BJ (cell line): ENCODE measurements at regions not wholly inside any gene's neighbourhood (a gene's known extent, or its start where the extent isn't known, plus 50 kb on each side); places are given as distances from the start of the nearest gene placed in this dataset.
"Not testable (repeated sequence)": the region's sequence is repeated elsewhere in the genome, so short reads cannot be mapped to it uniquely, and the experiment has no call there.

Experiments
- CTCF ChIA-PET: fragments of 350-600 bp; formaldehyde crosslinking; extraction: SDS; loops from one replicate; lab custom pipeline; 2021; ENCODE audit warnings: antibody characterized with exemption, inconsistent platforms; lab: Yijun Ruan, JAX
- POLR2A ChIA-PET: fragments of 300-600 bp; sonication (Branson Sonifier 250); formaldehyde crosslinking; extraction: SDS; loops from one replicate; lab custom pipeline; 2021; ENCODE audit warnings: antibody characterized with exemption; lab: Charles Lee
- DNase-seq: peaks from one replicate; pipeline ENCODE4 v3.0.0-alpha.2; 2011; ENCODE audit warnings: low read depth
- H3K27me3 ChIP-seq: 2 replicates; pipeline ENCODE4 v1.6.0; 2011; ENCODE audit warnings: low read length; ENCODE audit not compliant: control insufficient read depth, insufficient read depth
- H3K36me3 ChIP-seq: 2 replicates; pipeline ENCODE4 v1.5.1; 2011; ENCODE audit warnings: low read length; ENCODE audit not compliant: control insufficient read depth, insufficient read depth
- H3K4me3 ChIP-seq: 2 replicates; pipeline ENCODE4 v1.5.1; 2011; ENCODE audit warnings: low read depth, mild to moderate bottlenecking, control low read depth, low read length
- CTCF ChIP-seq: IDR thresholded peaks from 2 replicates; pipeline ENCODE4 v1.5.1; 2011; ENCODE audit warnings: low read depth, mild to moderate bottlenecking, control low read depth, inconsistent platforms, low read length, moderate library complexity; ENCODE audit not compliant: insufficient read depth

- DNase-seq, result no peak
- no peak overlapping the region for H3K4me3 ChIP-seq
- H3K27me3 ChIP-seq, result no peaks in the 10 kb centered on the region
- CTCF ChIA-PET, result interaction anchor here (1.0 to 1.4 kb wide), 2 partner anchors 8 to 9 kb away, joined by 3 to 5 read pairs; no protein-coding TSS in a partner anchor
- TF ChIP-seq CTCF, result no peak
- no peaks in the 10 kb centered on the region for H3K36me3 ChIP-seq
- POLR2A ChIA-PET, result no interaction called here
These were observed 209.4 kb downstream of the PTPRC start for GRCh38 chr1:198848206-198848605.

GRCh38 chr1:198848649-198849048, 209.8 kb downstream of the PTPRC start:
- ChIA-PET CTCF (interaction anchor here (1.4 kb wide), 1 partner anchor 9 kb away, joined by 3 read pairs; no protein-coding TSS in a partner anchor), POLR2A (no interaction called here)
- TF ChIP-seq CTCF, result no peak
- no peak for DNase-seq
- no peak overlapping the region for H3K4me3 ChIP-seq
- H3K27me3 ChIP-seq, result no peaks in the 10 kb centered on the region
- no peaks in the 10 kb centered on the region for H3K36me3 ChIP-seq

- ChIA-PET CTCF (interaction anchor here (1.4 kb wide), 1 partner anchor 9 kb away, joined by 3 read pairs; no protein-coding TSS in a partner anchor), POLR2A (no interaction called here)
- Histone ChIP-seq H3K27me3 (no peaks in the 10 kb centered on the region), H3K36me3 (no peaks in the 10 kb centered on the region), H3K4me3 (no peak overlapping the region)
- no peak for DNase-seq
- TF ChIP-seq CTCF, result no peak
These were observed 210.3 kb downstream of the PTPRC start for GRCh38 chr1:198849093-198849492.

DNA sequence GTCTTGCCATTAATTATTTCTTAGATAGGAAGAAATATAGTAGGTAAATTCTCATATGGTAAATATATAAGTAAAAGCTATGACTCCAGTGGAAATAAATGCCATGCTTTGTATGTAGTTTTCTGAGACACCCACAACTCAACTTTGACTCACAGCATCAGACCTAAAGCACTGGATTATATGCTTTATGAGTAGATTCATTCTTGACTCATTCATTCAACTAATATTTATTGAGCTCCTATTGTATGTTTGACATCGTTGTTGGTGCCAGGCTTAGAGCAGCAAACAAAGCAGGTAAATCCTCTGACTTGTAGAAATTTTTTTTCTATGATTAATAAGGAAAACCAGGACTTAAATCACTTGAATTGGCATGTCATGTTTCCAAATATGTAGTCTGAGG, 211.4 kb downstream of the PTPRC start:
- ChIA-PET POLR2A (no interaction called here), CTCF (no interaction called here)
- Histone ChIP-seq H3K4me3 (no peak overlapping the region), H3K27me3 (no peaks in the 10 kb centered on the region), H3K36me3 (no peaks in the 10 kb centered on the region)
- TF ChIP-seq CTCF, result no peak
- no peak for DNase-seq

DNA sequence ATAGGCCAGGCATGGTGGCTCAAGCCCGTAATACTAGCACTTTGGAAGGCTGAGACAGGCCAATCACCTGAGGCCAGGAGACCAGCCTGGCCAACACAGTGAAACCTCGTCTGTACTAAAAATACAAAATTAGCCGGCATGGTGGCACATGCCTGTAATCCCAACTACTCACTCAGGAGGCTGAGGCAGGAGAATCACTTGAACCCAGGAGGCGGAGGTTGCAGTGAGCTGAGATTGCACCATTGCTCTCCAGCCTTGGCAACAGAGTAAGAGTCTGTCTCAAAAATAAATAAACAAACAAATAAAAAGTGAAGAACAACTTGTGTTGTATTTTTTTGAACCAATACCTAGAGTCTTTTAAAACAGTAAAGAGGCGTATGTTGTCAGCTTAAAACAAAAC, 212.1 kb downstream of the PTPRC start:
- DNase-seq, H3K36me3 ChIP-seq, POLR2A ChIA-PET, H3K4me3 ChIP-seq, H3K27me3 ChIP-seq, CTCF ChIA-PET: not testable (repeated sequence)

GRCh38 chr1:198856601-198857000, 217.8 kb downstream of the PTPRC start:
- TF ChIP-seq CTCF, result no peak
- Histone ChIP-seq H3K4me3 (no peak overlapping the region), H3K36me3 (no peaks in the 10 kb centered on the region), H3K27me3 (no peaks in the 10 kb centered on the region)
- CTCF ChIA-PET, result interaction anchor here (1.5 kb wide), 1 partner anchor 9 kb away, joined by 5 read pairs; no protein-coding TSS in a partner anchor
- no peak for DNase-seq
- POLR2A ChIA-PET, result no interaction called here
